HG02885 (cell line): ENCODE measurements at regions not wholly inside any gene's neighbourhood (a gene's known extent, or its start where the extent isn't known, plus 50 kb on each side); places are given as distances from the start of the nearest gene placed in this dataset.
"Not testable (repeated sequence)": the region's sequence is repeated elsewhere in the genome, so short reads cannot be mapped to it uniquely, and the experiment has no call there.

Source experiments
- ATAC-seq: cut with Tn5 transposase; IDR thresholded peaks from one replicate; pipeline ENCODE4 v1.9.1; 2021; ENCODE audit warnings: mild to moderate bottlenecking; ENCODE audit not compliant: unreplicated experiment, poor library complexity

DNA sequence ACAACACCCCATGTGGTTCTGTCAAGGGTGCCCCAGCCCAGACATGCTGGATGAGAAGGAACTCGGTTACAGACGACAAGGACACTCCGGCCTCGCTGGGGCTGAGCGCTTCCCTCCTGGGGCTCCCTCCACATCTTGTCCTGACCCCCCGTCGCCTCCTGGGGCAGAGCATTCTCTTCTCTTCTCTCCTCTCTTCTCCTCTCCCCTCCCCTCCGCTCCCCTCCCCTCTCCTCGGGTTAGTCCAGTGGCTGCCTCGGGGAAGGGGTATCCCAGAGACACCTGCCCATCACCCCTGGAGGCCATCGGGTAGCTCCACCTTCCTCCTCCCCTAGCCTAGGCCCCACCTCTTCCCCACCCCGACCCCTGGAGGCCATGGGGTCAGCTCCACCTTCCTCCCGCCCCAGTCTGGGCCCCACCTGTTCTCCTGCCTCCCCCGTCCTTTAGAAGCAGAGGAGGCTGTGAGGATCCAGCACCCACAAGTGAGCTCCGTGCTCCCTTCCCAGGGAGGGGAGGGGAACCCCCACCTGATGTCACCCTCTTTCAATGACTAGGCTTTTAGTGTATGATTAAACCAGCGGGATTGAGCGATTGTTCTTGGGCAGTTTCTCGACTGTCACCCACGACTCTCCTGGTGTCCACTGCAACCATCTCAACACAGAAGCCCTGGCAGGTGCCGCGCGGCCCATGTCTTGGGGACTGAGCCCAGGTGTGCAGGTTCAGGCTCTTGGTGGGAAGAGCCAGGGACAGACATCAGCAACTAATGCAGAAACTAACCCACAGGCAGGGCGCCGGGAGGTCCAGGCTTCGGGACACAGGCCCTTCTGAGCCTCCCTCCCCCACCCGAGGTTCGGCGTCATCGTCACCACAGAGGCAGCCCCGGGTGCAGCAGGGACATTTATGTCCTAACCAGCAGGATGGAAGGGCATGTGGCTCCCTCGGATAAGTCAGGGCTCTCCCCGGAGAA is 330.4 kb downstream of the ADGRD1 start:
- ATAC-seq, result not testable (repeated sequence)

DNA sequence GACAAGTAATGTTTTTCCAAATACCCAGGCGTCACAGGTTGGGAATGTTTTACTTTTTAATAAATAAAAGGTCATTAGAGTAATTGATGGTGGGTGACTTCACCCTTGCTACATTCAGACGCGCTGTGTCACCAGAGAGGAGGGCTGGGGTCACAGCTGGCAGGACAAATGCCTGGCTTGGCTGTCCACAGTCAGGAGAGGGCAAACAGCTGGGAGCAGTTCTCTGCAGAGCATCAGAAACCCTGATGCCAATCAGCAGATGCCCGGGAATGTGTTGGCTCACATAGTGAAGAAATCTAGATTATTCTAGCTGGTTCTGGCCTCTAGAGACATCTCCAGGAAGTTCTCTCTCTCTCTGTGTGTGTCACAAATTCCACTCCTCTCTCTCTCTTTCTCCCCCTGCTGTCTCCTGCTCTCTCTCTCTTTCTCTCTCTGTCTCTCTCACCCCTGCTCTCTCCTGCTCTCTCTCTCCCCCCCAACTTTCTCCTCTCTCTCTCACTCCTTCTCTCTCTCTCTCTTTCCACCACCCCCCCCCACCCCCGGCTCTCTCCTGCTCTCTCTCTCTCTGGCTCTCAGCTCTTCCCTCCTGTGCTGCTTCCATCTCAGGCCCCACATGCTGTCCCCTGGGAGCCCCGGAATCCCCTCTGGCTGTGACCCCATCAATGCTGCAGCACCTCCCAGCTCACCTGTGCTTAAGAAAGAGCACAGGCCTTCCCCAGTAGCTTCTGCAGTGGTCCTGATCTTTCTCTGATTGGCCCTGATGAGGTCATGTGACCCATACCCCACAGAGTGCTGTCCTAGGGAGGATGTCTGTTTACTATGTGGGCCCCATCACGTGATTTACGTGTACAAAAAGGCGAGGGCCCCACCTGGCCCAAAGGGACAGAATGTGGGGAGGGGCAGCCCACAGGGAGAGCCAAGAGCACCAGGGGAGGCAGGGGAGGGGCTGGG is 331.5 kb downstream of the ADGRD1 start:
- not testable (repeated sequence) for ATAC-seq

DNA sequence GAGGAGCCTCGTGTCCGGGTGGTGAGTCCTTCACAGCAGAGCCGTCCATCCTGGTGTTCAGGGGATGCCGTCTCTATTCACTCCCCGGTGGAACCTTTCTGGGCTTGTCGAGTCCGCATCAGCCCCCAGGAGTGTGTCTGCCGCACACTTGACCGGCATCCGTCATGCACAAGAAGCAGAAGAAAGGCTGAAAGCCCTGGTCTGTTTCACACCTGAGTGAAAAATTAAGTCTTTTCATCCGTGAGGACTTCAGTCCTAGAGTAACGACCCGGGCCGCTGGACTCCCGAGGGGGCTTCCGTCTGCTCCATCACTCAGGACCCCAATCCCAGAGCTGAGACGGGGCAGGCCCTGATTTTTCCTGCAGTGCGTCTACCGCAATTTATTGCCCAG is 332.2 kb downstream of the ADGRD1 start:
- not testable (repeated sequence) for ATAC-seq

DNA sequence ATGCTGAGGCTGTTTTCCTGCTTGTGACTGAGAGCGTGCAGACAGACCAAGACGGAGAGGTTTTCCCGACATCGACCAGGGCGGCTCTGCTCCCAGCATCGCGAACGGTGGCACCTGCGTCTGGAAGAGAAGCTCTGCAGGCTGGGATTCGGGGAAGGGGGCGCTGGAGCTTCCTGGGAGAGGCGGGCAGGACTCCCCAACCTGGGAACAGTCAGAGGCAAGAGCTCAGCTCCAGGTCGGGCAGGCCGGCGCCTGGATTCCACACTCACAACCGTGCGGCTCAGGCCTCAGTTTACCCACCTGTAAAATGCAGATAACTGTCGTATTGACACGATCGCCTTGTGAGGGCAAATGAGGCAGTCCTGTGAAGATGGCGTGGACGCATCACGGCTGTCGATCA is 332.6 kb downstream of the ADGRD1 start:
- not testable (repeated sequence) for ATAC-seq

DNA sequence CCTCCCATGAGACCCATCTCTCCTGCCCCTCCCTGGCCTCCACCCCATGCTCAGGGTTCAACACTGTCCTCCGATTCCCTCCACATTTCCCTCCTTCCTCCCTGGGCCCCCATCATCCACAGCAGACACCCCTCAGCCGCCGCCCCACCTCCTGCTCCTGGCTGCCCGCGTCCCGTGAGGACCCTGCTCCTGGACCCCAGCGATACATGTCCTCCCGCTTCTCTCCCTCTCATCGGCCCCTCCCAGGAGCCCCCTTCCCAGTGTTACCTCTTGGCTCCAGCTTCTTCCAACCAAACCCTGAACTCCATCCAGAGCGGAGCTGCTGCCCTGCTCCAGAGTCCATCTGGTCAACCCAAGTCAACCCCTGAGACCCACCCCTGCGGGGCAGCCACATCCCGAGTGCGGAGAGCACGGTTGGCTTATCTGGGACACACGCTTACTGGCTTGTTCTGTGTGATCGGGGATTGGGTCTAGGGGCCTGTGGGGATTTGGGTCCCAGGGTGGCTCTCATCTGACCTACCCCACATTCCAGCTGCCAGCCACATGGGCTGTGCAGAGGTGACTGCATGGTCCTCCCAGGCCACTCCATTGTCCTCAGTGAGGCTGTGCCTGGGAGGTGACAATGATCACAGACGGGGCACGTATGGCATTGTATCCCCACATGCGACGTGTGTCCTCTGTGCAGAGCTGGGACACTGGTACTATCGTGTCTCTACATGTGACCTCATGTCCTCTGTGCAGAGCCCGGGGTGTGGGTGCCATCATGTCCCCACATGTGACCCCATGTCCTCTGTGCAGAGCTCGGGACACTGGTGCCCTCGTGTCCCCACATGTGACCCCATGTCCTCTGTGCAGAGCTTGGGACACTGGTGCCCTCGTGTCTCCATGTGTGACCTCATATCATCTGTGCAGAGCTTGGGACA is 333.6 kb downstream of the ADGRD1 start:
- ATAC-seq, result no peak

DNA sequence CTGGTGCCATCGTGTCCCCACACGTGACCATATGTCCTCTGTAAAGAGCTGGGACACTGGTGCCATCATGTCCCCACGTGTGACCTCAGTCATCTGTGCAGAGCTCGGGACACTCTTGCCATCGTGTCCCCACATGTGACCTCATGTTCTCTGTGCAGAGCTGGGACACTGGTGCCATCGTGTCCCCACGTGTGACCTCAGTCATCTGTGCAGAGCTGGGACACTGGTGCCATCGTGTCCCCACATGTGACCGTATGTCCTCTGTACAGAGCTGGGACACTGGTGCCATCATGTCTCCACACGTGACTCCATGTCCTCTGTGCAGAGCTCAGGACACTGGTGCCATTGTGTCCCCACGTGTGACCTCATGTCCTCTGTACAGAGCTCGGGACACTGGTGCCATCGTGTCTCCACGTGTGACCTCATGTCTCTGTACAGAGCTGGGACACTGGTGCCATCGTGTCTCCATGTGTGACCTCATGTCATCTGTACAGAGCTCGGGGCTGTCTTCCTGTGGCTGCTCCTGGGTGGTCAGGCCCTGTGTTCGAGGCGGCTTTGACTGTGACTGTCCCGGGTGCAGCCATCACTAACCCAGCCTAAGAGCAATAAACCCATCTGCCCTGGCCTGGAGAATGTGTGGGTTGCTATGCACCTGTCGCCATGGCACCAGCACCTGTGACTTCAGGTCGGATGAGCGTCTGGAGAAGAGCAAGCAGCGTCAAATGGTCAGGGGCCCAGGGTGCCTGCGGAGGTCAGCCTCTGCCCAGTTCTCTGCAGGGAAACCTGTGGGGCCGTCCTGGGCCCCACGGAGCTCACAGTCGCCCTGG is 334.4 kb downstream of the ADGRD1 start:
- no peak for ATAC-seq

DNA sequence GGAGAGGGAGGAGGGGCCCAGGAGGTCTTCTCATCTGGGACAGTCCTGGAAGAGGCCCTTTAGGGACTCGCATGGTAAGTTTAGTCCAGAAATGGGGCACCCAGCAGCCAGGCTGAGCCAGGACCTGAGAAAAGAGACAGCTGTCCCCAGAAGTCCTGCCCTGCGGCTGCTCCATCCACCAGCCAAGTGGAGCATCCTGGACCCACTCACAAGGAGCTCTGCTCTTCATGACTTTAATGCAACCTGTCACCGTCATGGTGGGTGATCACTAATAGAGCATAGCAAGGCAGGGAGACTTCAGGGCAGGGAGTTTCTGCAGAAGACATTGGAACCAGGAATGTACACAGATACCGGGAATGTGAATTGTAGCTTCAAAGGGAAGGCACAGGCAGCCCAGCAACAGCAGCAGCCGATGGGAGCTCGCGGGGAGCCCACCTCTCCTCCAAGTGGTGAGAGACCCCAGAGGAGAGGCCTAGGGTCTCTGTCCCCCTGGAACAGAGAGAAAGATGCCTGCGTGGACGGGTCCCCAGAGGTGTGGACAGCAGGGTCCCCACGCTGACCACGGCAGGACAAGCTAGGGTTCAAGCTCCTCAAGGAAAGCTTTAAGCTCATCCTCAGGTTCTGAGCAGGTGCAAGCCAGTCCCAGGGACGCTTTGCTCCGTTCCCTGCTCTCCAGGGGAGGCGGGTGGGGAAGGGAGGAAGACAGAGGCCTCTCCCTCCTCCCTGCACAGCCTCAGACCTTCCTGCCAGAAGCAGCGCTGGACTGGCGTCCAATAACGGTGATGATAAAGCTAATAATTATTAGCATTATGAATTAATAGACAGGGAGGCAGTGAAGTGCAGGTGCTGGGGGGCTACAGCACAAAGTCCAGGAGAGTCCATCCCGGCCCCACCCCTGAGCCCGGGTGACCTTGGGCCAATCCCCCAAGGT is 335.3 kb downstream of the ADGRD1 start:
- not testable (repeated sequence) for ATAC-seq

DNA sequence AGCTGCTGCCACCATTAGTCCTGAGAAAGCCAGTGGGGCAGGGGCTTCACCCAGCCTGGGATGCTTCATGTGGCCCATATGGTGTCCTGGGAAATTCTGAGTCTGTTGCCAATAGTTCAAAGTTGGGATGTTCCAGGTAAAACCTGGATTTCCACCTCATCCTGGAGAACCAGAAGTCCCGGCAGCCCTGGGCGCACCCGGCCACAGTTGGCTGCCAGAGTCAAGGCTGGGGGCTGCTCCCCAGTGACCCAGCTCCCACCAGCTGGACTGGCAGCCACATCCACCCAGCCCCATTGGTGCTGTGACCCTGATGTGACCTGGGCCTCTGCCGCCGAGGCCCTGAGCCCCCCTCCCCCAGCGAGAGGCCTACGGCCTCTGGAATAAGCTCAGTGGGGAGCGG is 336.1 kb downstream of the ADGRD1 start:
- not testable (repeated sequence) for ATAC-seq

DNA sequence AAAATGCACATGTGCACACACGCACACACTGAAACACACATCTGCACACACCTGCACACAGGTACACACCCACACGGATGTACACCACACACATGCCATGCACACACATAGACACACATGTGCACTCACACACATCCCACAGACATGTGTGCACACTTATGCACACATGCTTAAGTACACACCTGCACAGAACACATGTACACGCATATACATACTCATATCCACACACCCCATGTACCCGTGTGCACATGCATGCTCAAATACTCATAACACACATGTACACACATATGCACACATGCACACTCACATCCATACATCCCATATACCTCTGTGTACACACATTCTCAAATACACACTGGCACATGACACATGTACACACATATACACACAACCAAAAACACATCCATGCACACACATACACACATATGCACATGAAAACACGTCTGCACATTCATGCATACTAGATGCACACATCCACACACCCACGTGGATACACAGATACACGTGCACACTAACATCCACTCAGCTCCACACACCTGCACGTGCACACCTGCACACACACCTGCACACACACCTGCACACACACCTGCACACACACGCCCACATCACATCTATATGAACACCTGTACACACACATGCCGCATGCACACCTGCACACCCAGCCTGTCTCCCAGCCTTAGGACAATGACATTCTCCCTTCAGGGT is 336.7 kb downstream of the ADGRD1 start:
- ATAC-seq, result no peak

DNA sequence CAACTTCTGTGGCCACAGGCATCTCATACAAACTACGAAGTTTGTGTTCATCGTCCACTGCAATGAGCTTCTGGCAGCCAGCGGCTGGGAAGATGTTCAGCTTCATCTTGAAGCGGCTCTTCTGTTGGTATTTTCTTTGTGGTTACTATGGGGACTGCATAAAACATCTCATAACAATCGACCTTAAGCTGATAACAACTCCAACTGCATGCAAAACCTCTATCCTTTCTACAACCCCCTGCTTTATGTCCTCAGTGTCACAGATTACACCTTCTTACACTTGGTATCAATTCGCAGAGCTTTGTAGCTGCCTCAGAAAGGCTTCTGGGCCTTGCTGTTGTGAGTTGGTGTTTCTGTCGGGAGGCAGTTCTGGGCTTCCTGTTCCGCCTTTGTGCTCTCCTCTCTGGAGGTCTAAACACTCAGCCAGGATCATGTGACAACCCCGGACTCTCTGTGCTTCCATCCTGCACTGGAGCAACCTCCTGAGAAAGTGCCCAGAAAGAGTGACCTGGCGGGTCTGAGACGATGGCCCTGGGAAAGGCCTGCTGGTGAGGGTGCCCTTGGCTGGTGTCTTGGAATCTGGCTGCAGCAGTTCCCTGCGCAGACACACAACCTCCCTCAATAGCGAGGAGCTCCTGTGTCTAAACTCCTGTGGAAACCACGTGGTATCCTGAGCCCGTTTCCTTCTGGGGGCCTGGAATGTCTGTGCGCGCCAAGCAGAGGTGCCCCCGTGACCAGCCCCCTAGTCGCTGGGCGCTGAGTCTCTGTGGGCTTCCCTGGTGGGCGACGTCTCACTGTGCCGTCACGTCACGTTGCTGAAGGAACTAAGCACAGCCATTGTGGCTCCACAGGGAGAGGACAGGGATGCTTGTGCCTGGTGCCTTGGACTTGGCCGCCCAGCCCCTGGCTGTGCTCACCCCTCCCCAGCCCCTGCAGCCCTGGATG is 339.6 kb downstream of the ADGRD1 start:
- ATAC-seq, result not testable (repeated sequence)

DNA sequence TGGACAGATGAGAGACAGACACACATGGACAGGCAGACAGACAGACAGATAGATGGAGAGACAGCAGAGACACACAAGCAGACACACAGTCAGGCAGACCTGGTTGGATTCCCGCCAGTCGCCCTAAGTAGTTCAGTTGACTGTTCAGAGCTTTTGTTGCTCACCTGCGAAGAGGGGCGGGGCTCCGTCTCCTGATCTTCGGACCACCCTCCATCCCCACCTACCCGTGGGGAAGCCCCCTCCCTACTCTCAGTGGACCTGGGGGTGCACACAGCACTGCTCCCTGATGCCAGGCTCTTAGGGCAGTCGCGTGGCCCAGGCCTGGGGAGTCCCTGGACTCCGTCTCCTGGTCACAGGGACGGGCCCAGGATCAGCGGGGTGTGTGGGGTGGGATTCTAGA is 341.0 kb downstream of the ADGRD1 start:
- not testable (repeated sequence) for ATAC-seq

DNA sequence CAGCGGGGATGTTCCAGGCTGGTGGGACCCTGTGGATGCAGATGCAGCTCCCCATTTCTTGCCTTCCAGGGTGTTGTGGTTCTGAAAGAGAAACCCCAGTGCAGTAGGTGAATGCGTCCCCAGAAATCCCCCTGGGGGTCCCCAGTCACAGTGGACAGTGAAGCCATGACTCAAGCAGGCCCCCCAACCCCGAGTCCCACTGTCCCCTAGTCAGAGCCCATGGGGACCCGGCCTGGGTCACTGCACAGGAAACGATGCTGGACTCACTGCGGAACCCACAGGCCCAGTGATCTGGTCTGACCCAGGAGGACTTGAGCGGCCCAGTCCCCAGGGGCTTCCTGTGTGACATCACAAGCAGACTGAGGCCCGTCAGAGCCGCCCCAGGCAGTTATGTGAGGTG is 341.4 kb downstream of the ADGRD1 start:
- not testable (repeated sequence) for ATAC-seq

DNA sequence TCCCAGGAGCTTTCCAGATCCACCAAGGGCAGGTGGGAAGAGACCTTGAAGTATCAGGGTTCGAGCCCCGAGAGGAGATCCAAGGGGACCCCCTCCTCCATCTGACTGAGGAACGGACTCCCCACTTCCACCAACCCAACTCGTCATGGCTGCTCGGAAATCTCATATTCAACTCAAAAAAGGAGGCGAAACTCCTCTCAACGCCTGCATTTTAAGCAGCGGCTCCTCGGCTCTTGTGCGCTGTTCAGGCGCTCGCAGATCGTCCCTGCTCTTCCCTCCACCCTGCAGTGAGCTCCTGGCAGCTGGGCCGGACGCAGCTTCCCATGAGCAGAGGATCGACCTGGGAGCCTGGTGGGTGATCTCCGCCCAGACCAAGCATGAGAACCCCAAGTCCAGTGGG is 341.9 kb downstream of the ADGRD1 start:
- not testable (repeated sequence) for ATAC-seq

DNA sequence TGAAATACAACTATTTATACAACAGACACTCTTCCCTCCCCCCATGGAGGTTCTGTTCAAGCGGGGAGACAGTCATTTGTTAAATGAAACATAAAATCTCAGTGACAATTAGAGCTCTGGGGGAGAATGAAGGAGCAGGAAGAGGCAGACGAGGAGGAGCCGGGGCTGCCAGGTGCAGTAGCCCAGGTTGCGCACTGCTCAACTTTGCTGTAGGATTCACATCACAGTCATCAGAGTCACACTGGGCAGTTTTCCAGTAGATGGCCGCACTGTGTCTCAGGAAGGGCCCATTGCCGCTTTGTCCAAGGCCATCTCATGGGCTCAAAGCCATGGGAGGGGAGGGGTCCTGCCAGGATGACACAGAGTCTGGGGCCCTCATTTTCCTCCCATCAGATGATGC is 342.4 kb downstream of the ADGRD1 start:
- not testable (repeated sequence) for ATAC-seq

DNA sequence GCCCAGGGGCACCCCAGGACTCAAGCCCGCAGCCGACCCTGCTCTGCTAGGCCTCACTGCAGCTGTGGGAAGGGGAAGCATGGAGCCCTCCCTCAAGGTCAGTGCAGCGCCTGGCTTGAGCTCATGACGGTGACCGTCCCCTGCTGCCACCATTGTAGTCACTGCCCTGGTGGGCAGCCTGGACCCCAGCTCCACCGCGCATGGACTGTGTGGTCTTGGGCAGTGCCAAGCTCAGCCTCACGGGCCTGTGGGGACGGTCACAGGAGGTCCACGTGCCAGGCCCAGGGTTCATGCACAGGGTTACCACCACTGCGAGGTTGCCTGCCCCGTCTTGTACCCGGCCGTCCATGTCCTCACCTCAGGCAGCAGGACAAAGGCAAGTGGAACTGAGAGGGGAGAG is 342.9 kb downstream of the ADGRD1 start:
- not testable (repeated sequence) for ATAC-seq
